ENCODE measurements at regions not wholly inside any gene's neighbourhood (a gene's known extent, or its start where the extent isn't known, plus 50 kb on each side); places are given as distances from the start of the nearest gene placed in this dataset.

DNA sequence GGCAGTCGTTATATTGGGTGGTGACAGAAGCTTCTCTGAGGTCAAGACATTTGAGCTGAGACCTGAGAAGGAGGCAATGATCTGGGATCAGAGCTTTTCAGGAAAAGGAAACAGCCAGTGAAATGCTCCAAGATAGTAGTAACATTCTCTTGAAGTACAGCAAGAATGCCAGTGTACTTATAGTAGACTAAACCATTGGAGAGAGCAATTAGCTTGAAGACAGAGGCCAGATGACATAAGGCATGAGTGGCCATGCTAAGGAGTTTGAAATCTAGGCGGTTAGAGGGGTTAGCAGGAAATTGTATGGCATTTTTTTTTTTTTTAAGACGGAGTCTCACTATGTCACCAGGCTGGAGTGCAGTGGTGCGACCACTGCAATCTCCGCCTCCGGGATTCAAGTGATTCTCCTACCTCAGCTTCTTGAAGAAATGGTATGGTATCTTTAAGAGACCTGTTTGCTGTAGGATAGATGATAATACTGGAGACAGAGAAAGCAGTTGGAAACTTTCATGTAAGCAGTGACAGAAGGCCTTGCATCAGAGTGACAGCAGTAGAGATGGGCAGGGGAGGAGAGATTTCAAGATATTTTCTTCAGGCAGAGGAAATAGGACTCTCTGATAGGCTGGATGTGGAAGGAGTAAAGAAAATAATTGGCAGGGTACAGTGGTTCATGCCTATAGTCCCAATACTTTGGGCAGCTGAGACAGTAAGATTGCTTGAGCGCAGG lies 482.2 kb upstream of the PAPPA start:
- no peaks in the 10 kb centered on the region for H3K27me3 Mint-ChIP-seq (ENCODE audit: unreplicated experiment)
- intact Hi-C loops (cut with micrococcal nuclease; ENCODE audit: unreplicated experiment): loop anchor here (5.0 kb wide), 1 partner anchor 79 kb away; no protein-coding TSS in a partner anchor
- peaks cover 32% of the 10 kb centered on the region for H3K4me1 Mint-ChIP-seq (ENCODE audit: low read depth, unreplicated experiment)
- CTCF ChIA-PET: interaction anchor here (1.5 kb wide), 1 partner anchor 21 kb away, joined by 5 read pairs; no protein-coding TSS in a partner anchor
- H3K36me3 Mint-ChIP-seq (ENCODE audit: insufficient read depth, unreplicated experiment): peaks cover 8% of the 10 kb centered on the region
- H3K9me3 Mint-ChIP-seq (ENCODE audit: low read depth, unreplicated experiment): peaks cover 8% of the 10 kb centered on the region
- H3K27ac Mint-ChIP-seq (ENCODE audit: unreplicated experiment): peak overlapping the region; percentile 99
- no peak for DNase-seq
- no peak overlapping the region for H3K4me3 Mint-ChIP-seq (ENCODE audit: low read depth, unreplicated experiment)
- no TSS peak for BruUV-seq (replicated peaks)
- TF ChIP-seq, protein P1, sequence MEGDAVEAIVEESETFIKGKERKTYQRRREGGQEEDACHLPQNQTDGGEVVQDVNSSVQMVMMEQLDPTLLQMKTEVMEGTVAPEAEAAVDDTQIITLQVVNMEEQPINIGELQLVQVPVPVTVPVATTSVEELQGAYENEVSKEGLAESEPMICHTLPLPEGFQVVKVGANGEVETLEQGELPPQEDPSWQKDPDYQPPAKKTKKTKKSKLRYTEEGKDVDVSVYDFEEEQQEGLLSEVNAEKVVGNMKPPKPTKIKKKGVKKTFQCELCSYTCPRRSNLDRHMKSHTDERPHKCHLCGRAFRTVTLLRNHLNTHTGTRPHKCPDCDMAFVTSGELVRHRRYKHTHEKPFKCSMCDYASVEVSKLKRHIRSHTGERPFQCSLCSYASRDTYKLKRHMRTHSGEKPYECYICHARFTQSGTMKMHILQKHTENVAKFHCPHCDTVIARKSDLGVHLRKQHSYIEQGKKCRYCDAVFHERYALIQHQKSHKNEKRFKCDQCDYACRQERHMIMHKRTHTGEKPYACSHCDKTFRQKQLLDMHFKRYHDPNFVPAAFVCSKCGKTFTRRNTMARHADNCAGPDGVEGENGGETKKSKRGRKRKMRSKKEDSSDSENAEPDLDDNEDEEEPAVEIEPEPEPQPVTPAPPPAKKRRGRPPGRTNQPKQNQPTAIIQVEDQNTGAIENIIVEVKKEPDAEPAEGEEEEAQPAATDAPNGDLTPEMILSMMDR (IDR thresholded peaks at IDR 0.05; ENCODE audit: unreplicated experiment): no peak

DNA sequence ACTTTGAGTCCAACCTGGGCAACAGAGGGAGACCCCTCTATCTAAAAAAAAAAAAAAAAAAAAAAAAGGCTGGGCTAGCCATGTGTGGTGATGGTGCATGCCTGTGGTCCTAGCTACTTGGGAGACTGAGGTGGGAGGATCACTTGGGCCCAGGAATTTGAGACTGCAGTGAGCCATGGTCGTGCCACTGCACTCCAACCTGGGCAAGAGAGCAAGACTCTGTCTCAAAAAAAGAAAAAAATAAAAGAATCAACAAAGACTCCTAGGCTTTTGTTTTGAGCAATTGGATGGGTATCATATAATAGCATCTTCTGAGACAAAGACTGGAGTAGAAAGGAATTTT lies 481.7 kb upstream of the PAPPA start:
- Mint-ChIP-seq H3K4me1 (ENCODE audit: low read depth, unreplicated experiment) (peaks cover 29% of the 10 kb centered on the region), H3K9me3 (ENCODE audit: low read depth, unreplicated experiment) (peaks cover 10% of the 10 kb centered on the region), H3K36me3 (ENCODE audit: insufficient read depth, unreplicated experiment) (peaks cover 8% of the 10 kb centered on the region), H3K4me3 (ENCODE audit: low read depth, unreplicated experiment) (no peak overlapping the region), H3K27me3 (ENCODE audit: unreplicated experiment) (no peaks in the 10 kb centered on the region), H3K27ac (ENCODE audit: unreplicated experiment) (peak overlapping the region; percentile 99)
- intact Hi-C loops (cut with micrococcal nuclease; ENCODE audit: unreplicated experiment): loop anchor here (5.0 kb wide), 1 partner anchor 80 kb away; no protein-coding TSS in a partner anchor
- BruUV-seq (replicated peaks): no TSS peak
- TF ChIP-seq, protein P1 (IDR thresholded peaks at IDR 0.05; ENCODE audit: unreplicated experiment): no peak
- CTCF ChIA-PET: interaction anchor here (1.2 to 1.5 kb wide), 2 partner anchors 21 to 76 kb away, joined by 3 to 5 read pairs; no protein-coding TSS in a partner anchor
- DNase-seq: no peak

DNA sequence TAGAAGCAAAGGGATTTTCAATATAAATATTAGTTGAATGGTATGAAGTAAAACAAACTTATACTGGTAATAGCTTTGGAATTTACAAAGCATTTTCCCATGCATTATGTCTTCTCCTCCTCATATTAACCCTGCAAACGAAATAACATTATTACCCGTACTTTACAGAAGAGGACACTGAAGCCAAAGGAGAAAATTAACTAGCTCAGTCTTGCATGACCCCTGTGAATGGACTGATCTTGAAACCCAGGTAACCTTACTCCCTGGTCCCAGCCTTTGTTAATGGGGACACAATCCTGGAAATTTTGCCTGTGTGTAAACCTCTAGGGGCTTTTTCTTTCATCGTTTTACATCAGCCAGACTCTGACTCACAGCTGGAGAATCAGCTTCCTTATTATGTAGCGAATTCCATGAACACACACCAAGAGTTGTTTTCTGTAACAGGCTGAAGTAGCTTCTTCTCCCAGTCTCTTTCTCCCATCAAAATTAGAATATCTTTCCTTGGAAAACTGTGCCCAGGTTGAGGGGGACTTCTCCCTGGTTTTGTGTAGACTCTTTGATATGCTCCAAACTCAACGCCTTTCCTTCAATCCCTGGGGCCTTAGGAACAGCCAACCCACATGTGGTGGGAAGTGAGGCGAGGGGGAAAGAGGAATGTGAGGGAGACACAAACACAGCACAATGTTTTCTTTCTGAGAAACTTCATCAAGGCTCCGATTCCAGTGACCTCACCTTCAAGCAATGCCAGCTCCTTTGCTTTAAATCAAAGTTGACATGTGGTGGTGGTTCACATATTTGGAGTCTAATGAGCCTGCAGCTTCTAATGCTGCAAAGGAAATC lies 480.9 kb upstream of the PAPPA start:
- peaks cover 8% of the 10 kb centered on the region for H3K36me3 Mint-ChIP-seq (ENCODE audit: insufficient read depth, unreplicated experiment)
- CTCF ChIA-PET: interaction anchor here (0.6 to 1.5 kb wide), 3 partner anchors 22 to 81 kb away, joined by 3 to 5 read pairs (median 3); no protein-coding TSS in a partner anchor
- H3K27ac Mint-ChIP-seq (ENCODE audit: unreplicated experiment): peak overlapping the region; percentile 99
- TF ChIP-seq, protein P1 (IDR thresholded peaks at IDR 0.05; ENCODE audit: unreplicated experiment): no peak
- peaks cover 13% of the 10 kb centered on the region for H3K9me3 Mint-ChIP-seq (ENCODE audit: low read depth, unreplicated experiment)
- H3K4me3 Mint-ChIP-seq (ENCODE audit: low read depth, unreplicated experiment): no peak overlapping the region
- no TSS peak for BruUV-seq (replicated peaks)
- no peaks in the 10 kb centered on the region for H3K27me3 Mint-ChIP-seq (ENCODE audit: unreplicated experiment)
- intact Hi-C loops (cut with micrococcal nuclease; ENCODE audit: unreplicated experiment): loop anchor here (5.0 kb wide), 1 partner anchor 80 kb away; no protein-coding TSS in a partner anchor
- DNase-seq: peak; percentile 36
- peaks cover 29% of the 10 kb centered on the region for H3K4me1 Mint-ChIP-seq (ENCODE audit: low read depth, unreplicated experiment)

DNA sequence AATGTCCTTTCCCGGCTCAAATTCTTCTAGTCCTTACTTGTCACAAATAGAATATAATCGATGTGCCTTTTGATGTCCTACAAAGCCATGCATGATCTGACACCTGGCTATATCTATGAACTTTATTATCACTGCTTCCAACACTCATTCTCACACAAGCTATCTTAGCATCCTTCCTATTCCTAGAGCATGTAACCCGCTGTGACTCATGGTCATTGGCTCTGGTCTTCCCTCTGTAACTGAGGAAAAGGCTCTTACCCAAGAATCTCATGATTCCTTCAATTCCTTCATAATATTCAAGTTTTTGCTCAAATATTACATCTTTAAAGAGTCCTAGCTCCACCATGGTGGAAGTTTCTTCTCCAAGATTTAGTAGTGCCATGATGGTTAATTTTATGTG lies 480.0 kb upstream of the PAPPA start:
- Mint-ChIP-seq H3K27me3 (ENCODE audit: unreplicated experiment) (no peaks in the 10 kb centered on the region), H3K4me1 (ENCODE audit: low read depth, unreplicated experiment) (peaks cover 29% of the 10 kb centered on the region), H3K27ac (ENCODE audit: unreplicated experiment) (peak overlapping the region; percentile 99), H3K36me3 (ENCODE audit: insufficient read depth, unreplicated experiment) (peaks cover 8% of the 10 kb centered on the region), H3K4me3 (ENCODE audit: low read depth, unreplicated experiment) (no peak overlapping the region), H3K9me3 (ENCODE audit: low read depth, unreplicated experiment) (peaks cover 13% of the 10 kb centered on the region)
- BruUV-seq (replicated peaks): no TSS peak
- intact Hi-C loops (cut with micrococcal nuclease; ENCODE audit: unreplicated experiment): loop anchor here (5.0 kb wide), 1 partner anchor 81 kb away; no protein-coding TSS in a partner anchor
- TF ChIP-seq, protein P1 (IDR thresholded peaks at IDR 0.05; ENCODE audit: unreplicated experiment): no peak
- DNase-seq: no peak
- CTCF ChIA-PET: no interaction called here

Measured in Calu3 (cell line).